ENCODE measurements at regions not wholly inside any gene's neighbourhood (a gene's known extent, or its start where the extent isn't known, plus 50 kb on each side); places are given as distances from the start of the nearest gene placed in this dataset.

DNA sequence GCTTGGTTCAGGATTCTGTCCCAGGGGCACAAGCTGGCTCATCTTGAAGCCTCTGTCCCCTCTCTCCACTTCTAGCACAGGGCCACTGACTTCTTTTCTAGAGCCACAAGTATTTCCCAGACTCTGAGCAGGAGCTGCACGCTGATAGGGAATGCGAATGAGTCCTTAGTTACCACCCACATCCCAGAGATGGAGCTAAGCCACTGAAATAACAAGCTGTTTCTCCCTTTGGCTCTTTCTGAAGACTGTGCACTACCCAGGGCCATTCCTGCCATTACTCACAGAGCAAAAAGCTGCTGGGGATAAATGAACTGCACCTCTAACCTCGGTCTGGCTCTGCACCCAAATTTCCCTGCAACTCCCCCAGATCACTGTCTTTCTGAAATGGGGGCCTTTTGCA, 70.6 kb downstream of the TSN start:
- TF ChIP-seq HDGF (IDR thresholded peaks at IDR 0.05; ENCODE audit: borderline replicate concordance): no peak
- no peak for TF ChIP-seq FOXM1 (IDR thresholded peaks at IDR 0.05; ENCODE audit: borderline replicate concordance)
- DNase-seq (ENCODE audit: extremely low spot score): no peak
- CTCF ChIA-PET: no interaction called here
- POLR2A ChIA-PET: no interaction called here

DNA sequence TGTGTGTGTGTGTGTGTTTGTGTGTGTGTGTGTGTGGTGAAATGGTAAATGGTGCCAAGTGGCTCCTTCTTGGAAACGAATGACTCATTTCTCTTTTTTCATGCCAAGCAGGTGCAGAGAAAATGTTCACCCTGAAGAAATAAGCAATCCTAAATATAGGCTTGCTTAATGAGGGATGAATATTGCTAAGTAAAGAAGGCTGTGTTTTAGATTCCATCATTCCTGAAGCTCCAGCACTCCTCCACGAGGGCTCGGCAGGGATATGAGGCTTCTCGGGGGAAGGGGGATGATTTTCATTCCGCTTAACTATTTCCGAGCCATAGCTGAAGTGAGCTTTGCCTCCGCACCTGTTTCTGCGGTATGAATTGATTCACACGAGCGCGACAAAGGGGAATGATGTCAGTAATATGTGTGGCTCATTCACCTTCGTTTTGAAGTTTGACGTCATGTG, 72.9 kb downstream of the TSN start:
- TF ChIP-seq SUZ12 (IDR thresholded peaks at IDR 0.05): no peak
- TF ChIP-seq ELF4 (IDR thresholded peaks at IDR 0.05): no peak
- no peak for TF ChIP-seq CTBP1 (IDR thresholded peaks at IDR 0.05; ENCODE audit: borderline replicate concordance)
- TF ChIP-seq, protein P1, sequence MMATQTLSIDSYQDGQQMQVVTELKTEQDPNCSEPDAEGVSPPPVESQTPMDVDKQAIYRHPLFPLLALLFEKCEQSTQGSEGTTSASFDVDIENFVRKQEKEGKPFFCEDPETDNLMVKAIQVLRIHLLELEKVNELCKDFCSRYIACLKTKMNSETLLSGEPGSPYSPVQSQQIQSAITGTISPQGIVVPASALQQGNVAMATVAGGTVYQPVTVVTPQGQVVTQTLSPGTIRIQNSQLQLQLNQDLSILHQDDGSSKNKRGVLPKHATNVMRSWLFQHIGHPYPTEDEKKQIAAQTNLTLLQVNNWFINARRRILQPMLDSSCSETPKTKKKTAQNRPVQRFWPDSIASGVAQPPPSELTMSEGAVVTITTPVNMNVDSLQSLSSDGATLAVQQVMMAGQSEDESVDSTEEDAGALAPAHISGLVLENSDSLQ (IDR thresholded peaks at IDR 0.05): no peak
- TF ChIP-seq TARDBP (IDR thresholded peaks at IDR 0.05): no peak
- no peak for TF ChIP-seq BHLHE40 (IDR thresholded peaks at IDR 0.05; ENCODE audit: borderline replicate concordance)
- no peak for TF ChIP-seq FOXK2 (IDR thresholded peaks at IDR 0.05)
- TF ChIP-seq ARNT (IDR thresholded peaks at IDR 0.05): no peak
- TF ChIP-seq LEF1 (IDR thresholded peaks at IDR 0.05; ENCODE audit: borderline replicate concordance): no peak
- no peak for TF ChIP-seq FOXA1 (IDR thresholded peaks at IDR 0.05)
- no peak for TF ChIP-seq FOXM1 (IDR thresholded peaks at IDR 0.05; ENCODE audit: borderline replicate concordance)
- no peak for TF ChIP-seq ZNF384 (IDR thresholded peaks at IDR 0.05)
- TF ChIP-seq NFRKB (IDR thresholded peaks at IDR 0.05): no peak

DNA sequence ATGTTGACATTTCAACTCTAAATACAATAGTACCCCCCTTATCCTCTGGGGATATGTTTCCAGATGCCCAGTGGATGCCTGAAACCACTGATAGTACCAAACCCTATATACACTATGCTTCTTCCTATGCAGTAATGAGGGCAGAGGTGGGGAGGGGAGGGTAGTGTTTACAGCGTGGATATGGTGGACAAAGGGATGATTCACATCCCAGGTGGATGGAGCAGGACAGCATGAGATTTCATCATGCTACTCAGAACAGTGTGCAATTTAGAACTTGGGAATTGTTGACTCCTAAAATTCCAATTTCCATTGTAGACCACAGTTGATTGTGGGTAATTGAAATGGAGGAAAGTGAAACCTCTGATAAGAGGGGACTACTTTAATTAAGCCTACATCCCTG, 75.4 kb downstream of the TSN start:
- no peak for DNase-seq (ENCODE audit: extremely low spot score)
- POLR2A ChIA-PET: no interaction called here
- CTCF ChIA-PET: no interaction called here
- no peak for TF ChIP-seq L3MBTL2 (conservative IDR thresholded peaks at IDR 0.05)
- TF ChIP-seq FOXK2 (IDR thresholded peaks at IDR 0.05): no peak
- TF ChIP-seq, protein P1 (IDR thresholded peaks at IDR 0.05): no peak
- TF ChIP-seq TARDBP (IDR thresholded peaks at IDR 0.05): no peak
- no peak for TF ChIP-seq ARNT (IDR thresholded peaks at IDR 0.05)
- TF ChIP-seq BHLHE40 (IDR thresholded peaks at IDR 0.05; ENCODE audit: borderline replicate concordance): no peak
- TF ChIP-seq SP1 (IDR thresholded peaks at IDR 0.05): no peak
- TF ChIP-seq SUZ12 (IDR thresholded peaks at IDR 0.05): no peak
- no peak for TF ChIP-seq NFRKB (IDR thresholded peaks at IDR 0.05)
- no peak for TF ChIP-seq FOXM1 (IDR thresholded peaks at IDR 0.05; ENCODE audit: borderline replicate concordance)
- no peak for TF ChIP-seq CTBP1 (IDR thresholded peaks at IDR 0.05; ENCODE audit: borderline replicate concordance)
- TF ChIP-seq HDGF (IDR thresholded peaks at IDR 0.05; ENCODE audit: borderline replicate concordance): no peak
- TF ChIP-seq ZNF384 (IDR thresholded peaks at IDR 0.05): no peak
- TF ChIP-seq ELF4 (IDR thresholded peaks at IDR 0.05): no peak
- no peak for TF ChIP-seq LEF1 (IDR thresholded peaks at IDR 0.05; ENCODE audit: borderline replicate concordance)
- no peak for TF ChIP-seq FOXA1 (IDR thresholded peaks at IDR 0.05)

More for the DNA sequence above, 72.9 kb downstream of the TSN start:
- ChIA-PET CTCF (no interaction called here), POLR2A (no interaction called here)
- no peak for DNase-seq (ENCODE audit: extremely low spot score)

DNA sequence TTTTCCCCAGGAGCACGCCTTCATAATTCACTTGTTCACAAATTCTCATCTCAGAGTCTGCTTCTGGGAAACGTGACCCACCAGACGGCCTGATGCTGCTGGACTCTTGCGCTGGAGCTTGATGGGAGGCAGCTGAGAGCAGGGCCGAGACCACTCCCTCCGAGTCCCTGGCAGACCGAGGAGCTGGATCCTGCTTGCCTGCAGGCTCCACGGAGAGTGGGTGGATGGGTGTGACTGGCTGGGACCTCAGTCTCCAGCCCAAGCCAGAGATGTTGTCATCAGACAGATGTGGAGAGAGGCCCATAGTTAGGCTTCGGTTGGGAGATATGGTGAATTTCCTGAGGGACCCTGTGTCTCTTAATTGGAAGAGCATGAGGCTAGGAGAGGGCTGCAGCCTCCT, 76.4 kb downstream of the TSN start:
- CTCF ChIA-PET: no interaction called here
- no peak for DNase-seq (ENCODE audit: extremely low spot score)
- TF ChIP-seq FOXA1 (IDR thresholded peaks at IDR 0.05): no peak
- POLR2A ChIA-PET: no interaction called here

DNA sequence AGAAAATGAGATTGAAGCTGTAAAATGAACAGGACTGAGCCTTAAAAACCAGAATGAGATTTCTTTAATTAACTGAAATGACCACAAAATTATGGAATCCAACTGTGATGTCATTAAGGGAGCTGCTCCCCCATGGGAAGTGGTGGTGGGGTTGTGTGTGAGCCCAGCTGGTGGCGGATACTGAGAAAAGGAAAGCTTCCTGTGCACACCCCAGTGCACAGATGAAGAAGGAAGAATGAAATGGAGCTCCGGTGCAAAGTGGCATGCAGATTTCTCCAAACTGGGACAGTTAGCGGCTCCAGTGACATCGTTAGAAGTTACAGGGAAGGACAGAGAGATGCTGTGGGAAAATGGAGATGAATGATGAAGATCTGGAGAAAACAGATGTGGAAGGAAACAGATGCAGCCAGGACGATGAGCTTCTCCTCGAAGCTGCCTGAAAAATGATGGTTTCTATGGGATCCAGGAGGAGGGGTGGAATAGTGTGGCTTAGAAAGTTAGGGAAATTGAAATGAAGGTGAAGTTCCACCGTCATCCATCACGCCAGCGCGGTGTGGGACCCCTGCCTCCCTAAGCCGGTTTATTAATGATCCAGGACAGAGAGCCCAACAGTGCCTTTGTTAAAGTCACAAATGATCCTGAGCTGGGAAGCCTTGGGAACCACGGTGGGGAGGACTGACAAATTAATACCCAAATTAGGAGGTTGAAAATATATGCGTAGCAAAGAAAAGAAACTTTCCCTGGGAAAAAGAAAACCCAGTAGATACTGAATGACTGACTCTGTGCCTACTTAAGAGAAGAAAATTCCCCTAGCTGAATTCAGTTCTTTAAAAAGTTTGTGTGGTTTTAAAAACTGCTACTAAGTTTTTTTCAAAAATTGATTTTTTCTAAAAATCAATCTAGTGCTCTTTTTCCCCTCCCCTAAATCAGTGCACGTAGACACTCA, 77.2 kb downstream of the TSN start:
- TF ChIP-seq SUZ12 (IDR thresholded peaks at IDR 0.05) (no peak), L3MBTL2 (conservative IDR thresholded peaks at IDR 0.05) (no peak), LEF1 (IDR thresholded peaks at IDR 0.05; ENCODE audit: borderline replicate concordance) (no peak), ZNF384 (IDR thresholded peaks at IDR 0.05) (no peak)
- ChIA-PET POLR2A (no interaction called here), CTCF (no interaction called here)
- no peak for DNase-seq (ENCODE audit: extremely low spot score)

DNA sequence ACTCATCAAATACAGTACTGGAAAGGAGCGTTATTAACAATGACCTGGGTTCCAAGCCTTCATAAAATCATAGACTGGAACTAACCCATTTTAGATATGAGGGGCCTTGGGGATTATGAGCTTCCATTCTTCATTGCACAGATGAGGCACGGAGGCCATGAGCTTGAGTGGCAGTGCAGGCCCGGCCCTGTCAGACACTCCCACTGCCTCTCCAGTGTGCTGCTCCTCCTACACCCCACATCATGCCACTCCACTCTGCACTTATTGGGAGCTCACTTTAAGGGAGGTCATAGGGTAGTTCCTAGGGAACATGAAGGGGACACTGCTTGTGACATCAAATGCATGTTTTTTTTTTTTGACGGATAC, 77.9 kb downstream of the TSN start:
- no peak for TF ChIP-seq FOXM1 (IDR thresholded peaks at IDR 0.05; ENCODE audit: borderline replicate concordance)
- no peak for TF ChIP-seq SP1 (IDR thresholded peaks at IDR 0.05)
- no peak for TF ChIP-seq ELF4 (IDR thresholded peaks at IDR 0.05)
- CTCF ChIA-PET: no interaction called here

DNA sequence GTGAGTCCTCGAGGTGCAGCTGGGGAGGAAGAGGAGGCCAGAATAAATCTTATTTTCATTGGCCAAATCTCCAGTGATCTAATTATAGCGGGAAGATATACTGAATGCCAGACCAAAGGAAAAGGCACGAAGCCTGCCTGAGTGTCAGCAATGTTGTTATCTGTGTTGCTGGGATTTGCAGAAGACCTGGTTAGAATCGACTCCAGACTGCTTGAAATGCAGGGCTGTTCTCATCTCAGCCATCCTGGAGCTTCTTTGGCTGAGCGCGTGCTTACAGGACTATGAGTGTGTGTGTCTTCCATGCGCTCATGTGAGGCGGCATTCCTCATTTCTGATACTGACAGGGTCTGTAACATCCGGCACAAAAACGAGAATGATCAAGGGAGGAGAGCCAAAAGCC, 81.2 kb downstream of the TSN start:
- CTCF ChIA-PET: no interaction called here
- POLR2A ChIA-PET: no interaction called here
- TF ChIP-seq BHLHE40 (IDR thresholded peaks at IDR 0.05; ENCODE audit: borderline replicate concordance): no peak
- TF ChIP-seq CTBP1 (IDR thresholded peaks at IDR 0.05; ENCODE audit: borderline replicate concordance): no peak
- TF ChIP-seq FOXA1 (IDR thresholded peaks at IDR 0.05): no peak
- no peak for TF ChIP-seq SUZ12 (IDR thresholded peaks at IDR 0.05)
- no peak for TF ChIP-seq LEF1 (IDR thresholded peaks at IDR 0.05; ENCODE audit: borderline replicate concordance)
- no peak for TF ChIP-seq NFRKB (IDR thresholded peaks at IDR 0.05)
- no peak for TF ChIP-seq ARNT (IDR thresholded peaks at IDR 0.05)
- no peak for TF ChIP-seq TARDBP (IDR thresholded peaks at IDR 0.05)
- TF ChIP-seq FOXK2 (IDR thresholded peaks at IDR 0.05): no peak
- TF ChIP-seq ZNF384 (IDR thresholded peaks at IDR 0.05): no peak
- no peak for TF ChIP-seq SP1 (IDR thresholded peaks at IDR 0.05)
- TF ChIP-seq, protein P1 (IDR thresholded peaks at IDR 0.05): no peak
- no peak for TF ChIP-seq HDGF (IDR thresholded peaks at IDR 0.05; ENCODE audit: borderline replicate concordance)
- no peak for DNase-seq (ENCODE audit: extremely low spot score)

More for the DNA sequence above, 77.9 kb downstream of the TSN start:
- DNase-seq (ENCODE audit: extremely low spot score): no peak
- POLR2A ChIA-PET: no interaction called here

Data from HEK293T (cell line).